Astrocyte (in vitro differentiated cells and primary cell): ENCODE measurements at regions not wholly inside any gene's neighbourhood (a gene's known extent, or its start where the extent isn't known, plus 50 kb on each side); places are given as distances from the start of the nearest gene placed in this dataset.

ENCODE experiments used
- DNase-seq: peaks from one replicate; pipeline ENCODE4 v3.0.0-alpha.2; 2010; ENCODE audit warnings: low read depth
- FAIRE-seq: peaks from 2 replicates; lab custom pipeline; 2011; peaks lifted over from hg19 to GRCh38; lab: Jason Lieb, UNC
- H2AFZ ChIP-seq: 2 replicates; pipeline ENCODE4 v1.6.0; 2012; ENCODE audit warnings: low read depth, low read length, inconsistent platforms
- H3K27ac ChIP-seq: 2 replicates; pipeline ENCODE4 v1.5.1; 2011; ENCODE audit warnings: low read depth, low read length, inconsistent platforms
- H3K27me3 ChIP-seq: 2 replicates; pipeline ENCODE4 v1.6.0; 2011; ENCODE audit warnings: low read length, inconsistent platforms; ENCODE audit not compliant: insufficient read depth
- H3K36me3 ChIP-seq: 2 replicates; pipeline ENCODE4 v1.5.1; 2011; ENCODE audit warnings: low read length, inconsistent platforms; ENCODE audit not compliant: insufficient read depth
- H3K4me1 ChIP-seq: 2 replicates; pipeline ENCODE4 v1.5.1; 2011; ENCODE audit warnings: low read length, inconsistent platforms; ENCODE audit not compliant: insufficient read depth
- H3K4me2 ChIP-seq: 2 replicates; pipeline ENCODE4 v1.6.0; 2012; ENCODE audit warnings: low read length, inconsistent platforms
- H3K4me3 ChIP-seq: 2 replicates; pipeline ENCODE4 v1.5.1; 2011; ENCODE audit warnings: low read depth, mild to moderate bottlenecking, low read length, inconsistent platforms; ENCODE audit not compliant: insufficient read depth
- H3K79me2 ChIP-seq: 2 replicates; pipeline ENCODE4 v1.6.0; 2012; ENCODE audit warnings: mild to moderate bottlenecking, low read length, inconsistent platforms; ENCODE audit not compliant: insufficient read depth
- H3K9ac ChIP-seq: 2 replicates; pipeline ENCODE4 v1.6.0; 2012; ENCODE audit warnings: mild to moderate bottlenecking, low read length, inconsistent platforms
- H3K9me3 ChIP-seq: 2 replicates; pipeline ENCODE4 v1.5.1; 2012; ENCODE audit warnings: low read depth, mild to moderate bottlenecking, low read length, inconsistent platforms; ENCODE audit not compliant: insufficient read depth
- H4K20me1 ChIP-seq: 2 replicates; pipeline ENCODE4 v1.6.0; 2012; ENCODE audit warnings: low read length, inconsistent platforms; ENCODE audit not compliant: insufficient read depth
- H3K27ac Mint-ChIP-seq: one replicate; pipeline ENCODE4 v1.8.0; 2021; ENCODE audit warnings: mild to moderate bottlenecking, mixed read lengths; ENCODE audit not compliant: unreplicated experiment
- H3K27me3 Mint-ChIP-seq: one replicate; pipeline ENCODE4 v1.8.0; 2021; ENCODE audit warnings: low read depth, mixed read lengths; ENCODE audit not compliant: unreplicated experiment
- H3K36me3 Mint-ChIP-seq: one replicate; pipeline ENCODE4 v1.8.0; 2021; ENCODE audit warnings: low read depth, mixed read lengths; ENCODE audit not compliant: unreplicated experiment
- H3K4me1 Mint-ChIP-seq: one replicate; pipeline ENCODE4 v1.8.0; 2021; ENCODE audit warnings: low read depth, mixed read lengths; ENCODE audit not compliant: unreplicated experiment
- H3K4me3 Mint-ChIP-seq: one replicate; pipeline ENCODE4 v1.8.0; 2021; ENCODE audit warnings: mild to moderate bottlenecking, moderate library complexity, mixed read lengths; ENCODE audit not compliant: unreplicated experiment
- H3K9me3 Mint-ChIP-seq: one replicate; pipeline ENCODE4 v1.8.0; 2021; ENCODE audit warnings: mild to moderate bottlenecking, mixed read lengths; ENCODE audit not compliant: unreplicated experiment
- CTCF ChIP-seq: IDR thresholded peaks from 2 replicates; pipeline ENCODE4 v1.5.1; 2011; ENCODE audit warnings: low read depth, mild to moderate bottlenecking, inconsistent platforms, low read length, moderate library complexity; ENCODE audit not compliant: insufficient read depth
- EZH2 ChIP-seq: IDR thresholded peaks from 2 replicates; pipeline ENCODE4 v1.6.1; 2012; ENCODE audit warnings: mild to moderate bottlenecking, low read length, inconsistent platforms; ENCODE audit not compliant: insufficient read depth

- Histone ChIP-seq H3K27ac (no peak overlapping the region), H3K9ac (no peak overlapping the region)
- peaks cover 7% of the 10 kb centered on the region for H3K36me3 Mint-ChIP-seq
Measured at GRCh38 chr2:43109261-43109743, 117.1 kb downstream of the ZFP36L2 start.

GRCh38 chr2:43107679-43108078 is 118.7 kb downstream of the ZFP36L2 start:
- H3K9me3 ChIP-seq, result no peaks in the 10 kb centered on the region
- H3K4me3 ChIP-seq, result no peak overlapping the region
- no peak overlapping the region for H2AFZ ChIP-seq
- H3K27me3 Mint-ChIP-seq, result peaks cover 2% of the 10 kb centered on the region
- TF ChIP-seq CTCF, result no peak
- TF ChIP-seq EZH2, result no peak
- peaks cover 9% of the 10 kb centered on the region for H3K4me1 ChIP-seq
- H3K4me2 ChIP-seq, result no peak overlapping the region
- H3K4me3 Mint-ChIP-seq, result no peak overlapping the region
- H3K36me3 Mint-ChIP-seq, result peaks cover 5% of the 10 kb centered on the region
- no peaks in the 10 kb centered on the region for H3K27me3 ChIP-seq
- H3K27ac Mint-ChIP-seq, result no peak overlapping the region
- DNase-seq, result no peak
- no peaks in the 10 kb centered on the region for H3K36me3 ChIP-seq
- no peak overlapping the region for H3K27ac ChIP-seq
- no peaks in the 10 kb centered on the region for H4K20me1 ChIP-seq
- peaks cover 20% of the 10 kb centered on the region for H3K4me1 Mint-ChIP-seq
- no peak overlapping the region for H3K9ac ChIP-seq
- FAIRE-seq, result no peak
- peaks cover 11% of the 10 kb centered on the region for H3K9me3 Mint-ChIP-seq
- no peaks in the 10 kb centered on the region for H3K79me2 ChIP-seq

More at GRCh38 chr2:43109261-43109743, 117.1 kb downstream of the ZFP36L2 start:
- Histone ChIP-seq H3K4me1 (peaks cover 8% of the 10 kb centered on the region), H3K4me2 (no peak overlapping the region), H3K4me3 (no peak overlapping the region), H2AFZ (no peak overlapping the region), H3K36me3 (no peaks in the 10 kb centered on the region), H3K27me3 (no peaks in the 10 kb centered on the region), H3K9me3 (no peaks in the 10 kb centered on the region), H4K20me1 (no peaks in the 10 kb centered on the region), H3K79me2 (no peaks in the 10 kb centered on the region)
- no peak overlapping the region for H3K27ac Mint-ChIP-seq
- no peak overlapping the region for H3K4me3 Mint-ChIP-seq
- FAIRE-seq, result no peak
- H3K4me1 Mint-ChIP-seq, result peaks cover 22% of the 10 kb centered on the region
- DNase-seq, result no peak
- TF ChIP-seq CTCF (no peak), EZH2 (no peak)
- H3K27me3 Mint-ChIP-seq, result peaks cover 2% of the 10 kb centered on the region
- H3K9me3 Mint-ChIP-seq, result peaks cover 13% of the 10 kb centered on the region
